OCI-LY1 (cell line): ENCODE measurements at regions not wholly inside any gene's neighbourhood (a gene's known extent, or its start where the extent isn't known, plus 50 kb on each side); places are given as distances from the start of the nearest gene placed in this dataset.

Source experiments
- EZH2 ChIP-seq: fragments of 200-600 bp; sonication (generic), shearing (Covaris generic); IDR thresholded peaks from 2 replicates; pipeline ENCODE4 v1.8.0; 2017; ENCODE audit warnings: borderline replicate concordance, mixed run types, mild to moderate bottlenecking, antibody characterized with exemption, low read length, moderate library complexity, mixed read lengths
- TF ChIP-seq, protein P1 (sequence below): fragments of 200-600 bp; sonication (generic), shearing (Covaris generic); IDR thresholded peaks from 2 replicates; pipeline ENCODE4 v1.5.1; 2017; ENCODE audit warnings: mild to moderate bottlenecking, antibody characterized with exemption, low read length, moderate library complexity, mixed read lengths

DNA sequence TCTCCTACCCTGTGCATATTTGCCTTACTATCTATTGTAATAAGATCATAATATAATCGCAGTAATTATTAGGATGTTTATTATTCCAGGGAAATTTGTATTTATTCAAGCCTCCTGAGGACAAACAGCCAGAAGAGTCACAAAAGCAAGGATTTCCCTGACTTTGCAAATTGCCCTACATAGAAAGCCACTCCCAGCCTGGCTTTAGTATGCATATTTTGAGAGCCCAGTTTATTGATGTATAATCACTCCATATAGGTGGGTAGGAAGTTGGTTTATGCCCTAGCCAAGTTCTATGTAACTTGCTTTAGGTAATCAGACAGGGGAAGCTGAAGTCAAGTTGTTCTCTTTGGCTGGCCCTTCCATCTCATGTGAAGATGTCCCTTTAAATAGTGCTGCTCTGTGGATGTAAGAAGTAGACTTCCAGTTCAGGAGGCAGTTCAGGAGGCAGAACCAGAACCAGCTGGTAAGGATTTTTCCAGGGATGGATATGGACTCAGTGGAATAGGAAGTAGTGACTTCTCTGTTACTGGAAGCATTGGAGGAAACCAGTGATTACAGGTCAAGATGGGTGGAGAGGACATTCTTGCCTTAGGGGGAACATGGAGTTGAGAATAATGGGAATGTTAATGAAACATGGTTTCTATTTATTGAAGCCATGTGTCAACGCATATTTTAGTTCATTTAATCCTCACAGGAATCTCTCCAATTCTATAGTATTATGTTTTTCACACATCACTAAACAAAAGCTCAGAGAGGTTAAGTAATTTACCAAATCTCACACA lies 70.5 kb upstream of the KIT start:
- TF ChIP-seq, protein P1, sequence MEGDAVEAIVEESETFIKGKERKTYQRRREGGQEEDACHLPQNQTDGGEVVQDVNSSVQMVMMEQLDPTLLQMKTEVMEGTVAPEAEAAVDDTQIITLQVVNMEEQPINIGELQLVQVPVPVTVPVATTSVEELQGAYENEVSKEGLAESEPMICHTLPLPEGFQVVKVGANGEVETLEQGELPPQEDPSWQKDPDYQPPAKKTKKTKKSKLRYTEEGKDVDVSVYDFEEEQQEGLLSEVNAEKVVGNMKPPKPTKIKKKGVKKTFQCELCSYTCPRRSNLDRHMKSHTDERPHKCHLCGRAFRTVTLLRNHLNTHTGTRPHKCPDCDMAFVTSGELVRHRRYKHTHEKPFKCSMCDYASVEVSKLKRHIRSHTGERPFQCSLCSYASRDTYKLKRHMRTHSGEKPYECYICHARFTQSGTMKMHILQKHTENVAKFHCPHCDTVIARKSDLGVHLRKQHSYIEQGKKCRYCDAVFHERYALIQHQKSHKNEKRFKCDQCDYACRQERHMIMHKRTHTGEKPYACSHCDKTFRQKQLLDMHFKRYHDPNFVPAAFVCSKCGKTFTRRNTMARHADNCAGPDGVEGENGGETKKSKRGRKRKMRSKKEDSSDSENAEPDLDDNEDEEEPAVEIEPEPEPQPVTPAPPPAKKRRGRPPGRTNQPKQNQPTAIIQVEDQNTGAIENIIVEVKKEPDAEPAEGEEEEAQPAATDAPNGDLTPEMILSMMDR: no peak
- TF ChIP-seq EZH2: no peak
